GM23338 (cell line): ENCODE measurements at regions not wholly inside any gene's neighbourhood (a gene's known extent, or its start where the extent isn't known, plus 50 kb on each side); places are given as distances from the start of the nearest gene placed in this dataset.

Source experiments
- ATAC-seq: fragments of 200-7000 bp; cut with Tn5 transposase; 3 replicates; pipeline ENCODE4 v1.9.1; 2020
- DNase-seq: peaks from one replicate; pipeline ENCODE4 v3.0.0-alpha.2; 2015; ENCODE audit warnings: low spot score
- H2AFZ ChIP-seq: fragments of 200-600 bp; sonication (generic); 2 replicates; pipeline ENCODE4 v1.8.0; 2016; ENCODE audit warnings: antibody characterized with exemption, mild to moderate bottlenecking, moderate library complexity
- H3F3A ChIP-seq: fragments of 200-600 bp; sonication (generic); replicated peaks from 2 replicates; pipeline ENCODE4 v1.8.0; 2017; ENCODE audit warnings: antibody characterized with exemption, mixed run types, low read depth
- H3K27ac ChIP-seq: fragments of 200-600 bp; sonication (generic); 2 replicates; pipeline ENCODE4 v1.6.1; 2016; ENCODE audit warnings: low read depth
- H3K27me3 ChIP-seq: fragments of 200-600 bp; sonication (generic); 2 replicates; pipeline ENCODE4 v1.8.0; 2016; ENCODE audit warnings: mild to moderate bottlenecking, mixed run types, moderate library complexity; ENCODE audit not compliant: insufficient read depth
- H3K36me3 ChIP-seq: fragments of 200-600 bp; sonication (generic); 2 replicates; pipeline ENCODE4 v1.8.0; 2016; ENCODE audit warnings: mild to moderate bottlenecking; ENCODE audit not compliant: insufficient read depth
- H3K4me1 ChIP-seq: fragments of 200-600 bp; sonication (generic); 2 replicates; pipeline ENCODE4 v1.8.0; 2016; ENCODE audit warnings: mild to moderate bottlenecking, moderate library complexity; ENCODE audit not compliant: insufficient read depth
- H3K4me2 ChIP-seq: fragments of 200-600 bp; sonication (generic); 2 replicates; pipeline ENCODE4 v1.7.1; 2017; ENCODE audit warnings: mixed run types
- H3K4me3 ChIP-seq: fragments of 200-600 bp; sonication (generic); 2 replicates; pipeline ENCODE4 v1.6.1; 2016; ENCODE audit warnings: mixed run types
- H3K79me2 ChIP-seq: fragments of 200-600 bp; sonication (generic); replicated peaks from 2 replicates; pipeline ENCODE4 v1.8.0; 2017; ENCODE audit warnings: mild to moderate bottlenecking; ENCODE audit not compliant: insufficient read depth
- H3K9me2 ChIP-seq: fragments of 200-600 bp; sonication (generic); 2 replicates; pipeline ENCODE4 v1.8.0; 2017; ENCODE audit not compliant: insufficient read depth
- H4K20me1 ChIP-seq: fragments of 200-600 bp; sonication (generic); replicated peaks from 2 replicates; pipeline ENCODE4 v1.8.0; 2017; ENCODE audit warnings: mild to moderate bottlenecking; ENCODE audit not compliant: insufficient read depth
- H3K27ac Mint-ChIP-seq: 2 replicates; pipeline ENCODE4 v1.8.0; 2020; ENCODE audit warnings: inconsistent platforms, mild to moderate bottlenecking, moderate library complexity, mixed read lengths
- H3K27me3 Mint-ChIP-seq: 3 replicates; pipeline ENCODE4 v1.8.0; 2022; ENCODE audit warnings: low read depth, mild to moderate bottlenecking, moderate library complexity, mixed read lengths, inconsistent platforms; ENCODE audit not compliant: insufficient read depth, poor library complexity
- H3K36me3 Mint-ChIP-seq: 3 replicates; pipeline ENCODE4 v1.8.0; 2021; ENCODE audit warnings: low read depth, mild to moderate bottlenecking, inconsistent platforms, moderate library complexity, mixed read lengths
- H3K4me1 Mint-ChIP-seq: 3 replicates; pipeline ENCODE4 v1.8.0; 2020; ENCODE audit warnings: mild to moderate bottlenecking, inconsistent platforms, mixed read lengths
- H3K4me3 Mint-ChIP-seq: 3 replicates; pipeline ENCODE4 v1.8.0; 2021; ENCODE audit warnings: moderate library complexity, mild to moderate bottlenecking, inconsistent platforms, mixed read lengths
- H3K9me3 Mint-ChIP-seq: 3 replicates; pipeline ENCODE4 v1.8.0; 2020; ENCODE audit warnings: moderate library complexity, mild to moderate bottlenecking, inconsistent platforms, mixed read lengths
- CREB1 ChIP-seq: fragments of 250-450 bp; sonication (Bioruptor Pico); IDR thresholded peaks from 2 replicates; pipeline ENCODE4 v1.5.0; 2020; ENCODE audit warnings: low read depth, mild to moderate bottlenecking, moderate library complexity
- CTCF ChIP-seq, 2 experiments: fragments of 200-600 bp in 1 of 2; sonication (generic) in 1 of 2; conservative IDR thresholded peaks; 2 replicates each; pipeline versions ENCODE4 v1.5.1 to v1.6.1; 2016 to 2017; ENCODE audit warnings: antibody characterized with exemption in 2 of 2, low read depth in 2 of 2, mild to moderate bottlenecking in 2 of 2, moderate library complexity in 1 of 2
- ETS1 ChIP-seq: IDR thresholded peaks from 2 replicates; pipeline ENCODE4 v1.6.1; 2016; ENCODE audit warnings: antibody characterized with exemption
- EZH2 ChIP-seq: fragments of 200-600 bp; sonication (generic); IDR thresholded peaks from one replicate; pipeline ENCODE4 v1.8.0; 2017; ENCODE audit warnings: antibody characterized with exemption, mild to moderate bottlenecking, low read depth; ENCODE audit not compliant: unreplicated experiment
- EZH2phosphoT487 ChIP-seq: fragments of 200-600 bp; sonication (generic); IDR thresholded peaks from one replicate; pipeline ENCODE4 v1.8.1; 2018; ENCODE audit warnings: antibody characterized with exemption; ENCODE audit not compliant: unreplicated experiment
- JUNB ChIP-seq: IDR thresholded peaks from one replicate; pipeline ENCODE4 v1.6.1; 2016; ENCODE audit warnings: antibody characterized with exemption; ENCODE audit not compliant: unreplicated experiment
- NANOG ChIP-seq: IDR thresholded peaks from 2 replicates; pipeline ENCODE4 v1.6.1; 2016; ENCODE audit warnings: antibody characterized with exemption, borderline replicate concordance
- POLR2AphosphoS5 ChIP-seq: IDR thresholded peaks from 2 replicates; pipeline ENCODE4 v1.6.1; 2016; ENCODE audit warnings: antibody characterized with exemption, low read depth
- REST ChIP-seq: IDR thresholded peaks from one replicate; pipeline ENCODE4 v1.6.1; 2018; ENCODE audit warnings: antibody characterized with exemption; ENCODE audit not compliant: unreplicated experiment
- STAT1 ChIP-seq: IDR thresholded peaks from one replicate; pipeline ENCODE4 v1.6.1; 2016; ENCODE audit warnings: antibody characterized with exemption; ENCODE audit not compliant: unreplicated experiment
- ZNF114 ChIP-seq: fragments of 250-450 bp; sonication (Bioruptor Pico); IDR thresholded peaks from 2 replicates; pipeline ENCODE4 v1.5.0; 2020; ENCODE audit warnings: mild to moderate bottlenecking, moderate library complexity
- ZNF331 ChIP-seq: fragments of 250-450 bp; sonication (Bioruptor Pico); IDR thresholded peaks from 2 replicates; pipeline ENCODE4 v1.5.0; 2020; ENCODE audit warnings: low read depth, mild to moderate bottlenecking, moderate library complexity
- ZNF462 ChIP-seq: fragments of 250-450 bp; sonication (Bioruptor Pico); IDR thresholded peaks from 2 replicates; pipeline ENCODE4 v1.5.0; 2020; ENCODE audit warnings: mild to moderate bottlenecking, moderate library complexity

- ATAC-seq: no peak
- Histone ChIP-seq H3K4me1 (no peaks in the 10 kb centered on the region), H4K20me1 (no peaks in the 10 kb centered on the region), H3F3A (no peaks in the 10 kb centered on the region), H3K27me3 (no peaks in the 10 kb centered on the region), H3K4me3 (no peak overlapping the region), H3K4me2 (no peak overlapping the region), H3K9me2 (no peaks in the 10 kb centered on the region), H3K27ac (no peak overlapping the region), H3K79me2 (no peaks in the 10 kb centered on the region), H3K36me3 (no peaks in the 10 kb centered on the region), H2AFZ (no peak overlapping the region)
- no peak for DNase-seq
- H3K27me3 Mint-ChIP-seq: no peaks in the 10 kb centered on the region
- H3K4me3 Mint-ChIP-seq: no peak overlapping the region
- no peaks in the 10 kb centered on the region for H3K36me3 Mint-ChIP-seq
- TF ChIP-seq ZNF114 (CRISPR knock-in tag): no peak
- no peak for TF ChIP-seq STAT1
- no peak for TF ChIP-seq REST
- no peak for TF ChIP-seq EZH2phosphoT487
- no peak for TF ChIP-seq ETS1
- TF ChIP-seq POLR2AphosphoS5: no peak
- no peak for TF ChIP-seq ZNF331 (CRISPR knock-in tag)
- no peak for TF ChIP-seq ZNF462
- no peak for TF ChIP-seq CTCF (conservative IDR thresholded peaks at IDR 0.05; ENCODE audit: low read depth in 2 of 2)
- TF ChIP-seq JUNB: no peak
- no peak for TF ChIP-seq EZH2
- TF ChIP-seq CREB1: no peak
- TF ChIP-seq NANOG: no peak
- no peaks in the 10 kb centered on the region for H3K4me1 Mint-ChIP-seq
- no peaks in the 10 kb centered on the region for H3K9me3 Mint-ChIP-seq
- no peak overlapping the region for H3K27ac Mint-ChIP-seq
Measured at GRCh38 chr6:82430611-82431010, 67.0 kb downstream of the TPBG start.
